GM19025 (cell line): ENCODE measurements at regions not wholly inside any gene's neighbourhood (a gene's known extent, or its start where the extent isn't known, plus 50 kb on each side); places are given as distances from the start of the nearest gene placed in this dataset.
"Not testable (repeated sequence)": the region's sequence is repeated elsewhere in the genome, so short reads cannot be mapped to it uniquely, and the experiment has no call there.

Source experiments
- ATAC-seq: cut with Tn5 transposase; IDR thresholded peaks from one replicate; pipeline ENCODE4 v1.9.1; 2021; ENCODE audit warnings: mild to moderate bottlenecking, low read depth, moderate library complexity; ENCODE audit not compliant: unreplicated experiment

- ATAC-seq = not testable (repeated sequence)
Observed at GRCh38 chr5:100066020-100066419, 469.2 kb upstream of the FAM174A start.

GRCh38 chr5:100043475-100043874, 491.7 kb upstream of the FAM174A start:
- no peak for ATAC-seq

- ATAC-seq = no peak
Observed at GRCh38 chr5:100026606-100027005, 508.6 kb upstream of the FAM174A start.

GRCh38 chr5:100023536-100023935, 511.6 kb upstream of the FAM174A start:
- no peak for ATAC-seq

- ATAC-seq = no peak
Observed at GRCh38 chr5:100017520-100018262, 517.5 kb upstream of the FAM174A start.

- not testable (repeated sequence) for ATAC-seq
Observed at GRCh38 chr5:100013305-100013704, 521.9 kb upstream of the FAM174A start.

GRCh38 chr5:100011160-100011559, 524.0 kb upstream of the FAM174A start:
- ATAC-seq = not testable (repeated sequence)

- ATAC-seq = no peak
Observed at GRCh38 chr5:100004969-100005368, 530.2 kb upstream of the FAM174A start.

- ATAC-seq = no peak
Observed at GRCh38 chr5:99998319-99998718, 536.9 kb upstream of the FAM174A start.

GRCh38 chr5:99995407-99995806, 539.8 kb upstream of the FAM174A start:
- ATAC-seq = no peak

- no peak for ATAC-seq
Observed at GRCh38 chr5:99973779-99974178, 561.4 kb upstream of the FAM174A start.

- no peak for ATAC-seq
Observed at GRCh38 chr5:99955962-99956361, 579.2 kb upstream of the FAM174A start.

GRCh38 chr5:99955006-99955405, 580.2 kb upstream of the FAM174A start:
- no peak for ATAC-seq

- no peak for ATAC-seq
Observed at GRCh38 chr5:99949969-99950524, 585.1 kb upstream of the FAM174A start.

- ATAC-seq = no peak
Observed at GRCh38 chr5:99949361-99949760, 585.8 kb upstream of the FAM174A start.

- ATAC-seq = no peak
Observed at GRCh38 chr5:99948850-99949249, 586.3 kb upstream of the FAM174A start.

GRCh38 chr5:99945478-99946442, 589.4 kb upstream of the FAM174A start:
- ATAC-seq = no peak

GRCh38 chr5:99940540-99940939, 594.6 kb upstream of the FAM174A start:
- no peak for ATAC-seq

- ATAC-seq = no peak
Observed at GRCh38 chr5:99936911-99937310, 598.3 kb upstream of the FAM174A start.

- ATAC-seq = no peak
Observed at GRCh38 chr5:99929806-99930135, 605.4 kb upstream of the FAM174A start.

- ATAC-seq = no peak
Observed at GRCh38 chr5:99929067-99929805, 605.9 kb upstream of the FAM174A start.
